ENCODE measurements at regions not wholly inside any gene's neighbourhood (a gene's known extent, or its start where the extent isn't known, plus 50 kb on each side); places are given as distances from the start of the nearest gene placed in this dataset.

GRCh38 chr6:37115236-37115895 is 54.6 kb upstream of the PIM1 start:
- no peak for TF ChIP-seq CTCF (IDR thresholded peaks at IDR 0.05; ENCODE audit: low read depth, low read length, missing control alignments)
- no peak overlapping the region for H3K27ac ChIP-seq
- no peaks in the 10 kb centered on the region for H3K27me3 ChIP-seq (replicated peaks)
- H3K4me3 ChIP-seq (ENCODE audit: low read depth, low read length): no peak overlapping the region
- DNase-seq: no peak
- H3K36me3 ChIP-seq (replicated peaks): no peaks in the 10 kb centered on the region
- in situ Hi-C loops (cut with HindIII; ENCODE audit: low pct_ligation_motif_present, low sequenced_read_pairs): no loop called here

- no peak overlapping the region for H3K27ac ChIP-seq
- no peaks in the 10 kb centered on the region for H3K27me3 ChIP-seq (replicated peaks)
- no peak for DNase-seq
- H3K4me3 ChIP-seq (ENCODE audit: low read depth, low read length): no peak overlapping the region
- TF ChIP-seq CTCF (IDR thresholded peaks at IDR 0.05; ENCODE audit: low read depth, low read length, missing control alignments): no peak
- in situ Hi-C loops (cut with HindIII; ENCODE audit: low pct_ligation_motif_present, low sequenced_read_pairs): no loop called here
- no peaks in the 10 kb centered on the region for H3K36me3 ChIP-seq (replicated peaks)
Measured at GRCh38 chr6:37116326-37116725, 53.6 kb upstream of the PIM1 start.

- Histone ChIP-seq H3K4me3 (ENCODE audit: low read depth, low read length) (no peak overlapping the region), H3K27ac (no peak overlapping the region), H3K36me3 (replicated peaks) (no peaks in the 10 kb centered on the region), H3K27me3 (replicated peaks) (no peaks in the 10 kb centered on the region)
- no peak for TF ChIP-seq CTCF (IDR thresholded peaks at IDR 0.05; ENCODE audit: low read depth, low read length, missing control alignments)
- no peak for DNase-seq
- in situ Hi-C loops (cut with HindIII; ENCODE audit: low pct_ligation_motif_present, low sequenced_read_pairs): no loop called here
Measured at GRCh38 chr6:37119387-37119886, 50.5 kb upstream of the PIM1 start.
